NCI-H345 treated with DMSO at 0.1 percent for 48 hours (cell line): ENCODE measurements at regions not wholly inside any gene's neighbourhood (a gene's known extent, or its start where the extent isn't known, plus 50 kb on each side); places are given as distances from the start of the nearest gene placed in this dataset.
"Not testable (repeated sequence)": the region's sequence is repeated elsewhere in the genome, so short reads cannot be mapped to it uniquely, and the experiment has no call there.

Source experiments
- DNase-seq: peaks from one replicate; lab custom pipeline; 2025; ENCODE audit not compliant: unreplicated experiment; lab: John Stamatoyannopoulos, UW

DNA sequence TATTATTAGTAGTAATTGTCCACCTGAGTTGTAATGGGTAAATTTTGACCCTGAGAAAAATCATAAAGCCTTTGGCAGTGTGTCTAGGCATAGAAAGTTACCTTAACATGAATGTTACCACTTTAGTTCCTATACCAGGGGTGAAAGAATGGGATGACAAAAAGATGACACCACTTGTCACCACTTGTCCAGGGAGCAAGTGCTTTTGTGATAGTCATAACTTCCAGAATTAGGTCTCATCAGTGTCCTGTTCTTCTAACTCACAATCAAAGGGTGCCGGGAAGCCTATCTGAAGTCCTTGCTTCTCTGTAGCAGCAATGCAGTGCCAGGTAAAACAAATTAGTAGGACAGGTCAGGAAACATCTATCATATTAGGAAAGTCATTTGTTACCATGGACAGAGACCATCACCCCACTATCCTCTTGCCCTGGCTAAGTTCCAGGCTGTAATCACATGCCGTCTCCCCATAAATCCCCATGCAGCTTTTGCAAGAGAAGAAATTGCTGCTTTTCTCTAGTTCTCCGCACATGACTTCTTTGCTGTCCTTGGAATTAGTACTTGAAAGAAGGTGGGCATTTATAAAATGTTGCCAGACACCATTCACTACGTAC lies 156.5 kb upstream of the SGCD start:
- no peak for DNase-seq

DNA sequence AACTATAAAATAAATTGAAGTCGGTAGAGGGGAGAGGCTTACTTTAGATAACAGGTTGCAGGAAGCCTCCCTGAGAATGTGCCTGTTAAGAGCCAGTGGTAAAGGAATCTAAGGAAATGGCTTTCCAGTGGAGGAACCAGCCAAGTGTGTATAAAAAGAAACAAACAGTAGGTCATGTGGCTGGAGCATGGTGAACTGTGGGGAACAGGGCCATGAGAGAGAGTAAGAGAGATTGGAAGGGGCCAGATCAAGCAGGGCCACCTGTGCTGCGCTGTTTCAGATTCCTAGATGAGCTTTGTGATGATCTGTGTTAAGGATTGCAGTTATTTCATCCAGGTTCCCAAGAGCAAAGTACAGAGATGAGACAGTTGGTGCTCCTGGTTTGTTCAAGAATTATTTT lies 152.7 kb upstream of the SGCD start:
- DNase-seq = no peak

DNA sequence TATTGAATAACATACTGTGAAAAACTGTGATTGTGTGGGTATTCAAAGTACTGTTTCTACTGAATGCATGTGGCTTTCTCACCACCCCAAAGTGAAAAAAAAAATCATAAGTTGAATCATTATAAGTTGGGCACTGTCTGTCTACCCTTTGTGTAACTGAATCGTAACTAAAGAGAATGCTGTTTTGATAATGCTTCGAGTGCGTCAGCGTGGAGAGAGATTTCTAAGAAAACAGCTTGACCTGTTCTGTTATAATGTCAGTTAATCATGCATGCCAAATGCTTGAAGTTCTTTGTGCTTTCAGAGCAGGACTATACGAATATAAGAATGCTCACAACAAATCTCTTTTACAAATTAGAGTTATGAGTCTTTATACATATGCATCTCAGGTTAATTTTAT lies 148.8 kb upstream of the SGCD start:
- no peak for DNase-seq

DNA sequence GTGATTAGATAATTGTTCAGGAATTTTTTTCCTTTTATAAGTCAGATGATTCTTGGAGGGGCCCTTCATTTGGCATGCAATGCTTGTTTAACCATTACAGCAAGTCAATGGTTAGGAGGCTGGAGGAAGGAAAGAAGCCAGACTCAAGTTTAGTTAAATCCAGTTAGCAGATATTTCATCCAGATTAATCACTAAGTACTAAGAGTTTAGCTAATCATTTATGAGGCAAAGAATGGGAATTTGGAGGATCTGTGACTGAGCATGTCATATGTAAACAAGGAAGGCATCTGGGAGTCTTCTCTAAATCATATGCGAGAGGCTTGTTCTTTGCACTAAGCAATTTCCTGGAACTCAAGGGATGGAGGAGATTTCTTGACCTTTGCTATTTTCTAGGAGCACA lies 145.3 kb upstream of the SGCD start:
- DNase-seq = no peak

DNA sequence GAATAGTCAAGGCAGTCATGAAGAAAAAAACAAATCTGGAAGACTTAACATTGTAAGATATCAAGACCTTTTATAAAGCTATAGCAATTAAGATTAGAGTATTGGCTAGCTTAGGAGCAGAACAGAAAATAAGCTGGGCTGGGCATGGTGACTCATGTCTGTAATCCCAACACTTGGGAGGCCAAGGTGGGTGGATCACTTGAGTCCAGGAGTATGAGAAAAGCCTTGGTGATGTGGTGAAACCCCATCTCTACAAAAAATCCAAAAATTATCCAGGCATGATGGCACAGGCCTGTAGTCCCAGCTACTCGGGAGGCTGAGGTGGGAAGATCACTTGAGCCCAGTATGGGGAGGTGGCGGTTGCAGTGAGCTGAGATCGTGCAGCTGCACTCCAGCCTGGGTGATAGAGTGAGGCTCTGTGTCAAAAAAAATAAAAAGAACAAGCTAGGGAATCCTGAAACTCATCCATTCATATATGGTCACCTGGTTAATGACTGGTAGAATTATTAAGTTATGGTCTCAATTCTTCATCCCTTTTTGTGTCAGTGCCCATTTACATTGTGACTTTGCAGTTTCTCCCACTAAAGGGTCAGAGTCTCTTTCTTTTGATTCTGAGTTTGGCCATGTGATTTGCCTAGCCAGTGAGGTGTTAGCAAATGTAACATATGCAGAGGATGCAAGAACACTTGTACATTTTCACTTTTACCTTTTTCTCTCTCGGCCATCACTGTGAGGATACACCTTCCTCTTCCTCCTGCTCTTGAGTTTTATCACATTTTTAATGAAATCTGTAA lies 144.6 kb upstream of the SGCD start:
- no peak for DNase-seq

DNA sequence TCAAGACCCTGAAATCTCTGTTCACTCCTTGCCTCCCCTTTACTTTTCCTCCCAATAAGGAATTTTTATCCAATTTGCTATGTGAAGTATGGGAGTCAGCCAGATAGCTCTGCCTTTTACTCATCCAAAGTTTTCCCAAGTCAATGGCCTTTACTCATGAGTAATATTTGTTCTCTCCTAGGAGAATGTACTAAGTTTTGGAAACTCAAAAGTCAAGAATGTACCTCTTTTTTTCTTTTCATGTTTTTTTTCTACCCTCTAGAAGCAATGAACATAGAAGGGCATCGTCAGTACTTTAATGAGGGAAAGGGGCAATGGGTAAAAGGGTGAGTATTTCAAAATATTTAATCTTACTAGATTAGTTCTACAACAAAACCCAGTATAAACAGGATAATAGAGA lies 140.2 kb upstream of the SGCD start:
- DNase-seq = no peak

DNA sequence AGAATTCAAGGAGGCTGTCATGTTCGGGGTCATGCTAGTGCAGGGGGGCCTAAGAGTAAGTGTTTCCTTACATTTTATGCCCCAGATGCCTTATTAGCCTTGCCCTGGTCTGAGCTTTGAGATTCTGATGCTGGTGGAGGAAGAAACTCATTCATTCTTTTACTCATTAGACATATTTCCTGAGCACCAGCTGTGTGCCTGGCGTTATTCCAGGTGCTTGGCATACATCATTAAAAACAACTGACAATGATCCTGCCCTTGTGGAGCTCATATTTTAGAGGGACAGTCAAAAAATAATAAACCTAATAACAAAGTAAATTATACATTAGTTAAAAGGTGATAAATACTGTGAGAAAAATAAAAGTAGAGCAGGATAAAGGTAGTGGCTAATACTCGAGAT lies 138.9 kb upstream of the SGCD start:
- DNase-seq = no peak

DNA sequence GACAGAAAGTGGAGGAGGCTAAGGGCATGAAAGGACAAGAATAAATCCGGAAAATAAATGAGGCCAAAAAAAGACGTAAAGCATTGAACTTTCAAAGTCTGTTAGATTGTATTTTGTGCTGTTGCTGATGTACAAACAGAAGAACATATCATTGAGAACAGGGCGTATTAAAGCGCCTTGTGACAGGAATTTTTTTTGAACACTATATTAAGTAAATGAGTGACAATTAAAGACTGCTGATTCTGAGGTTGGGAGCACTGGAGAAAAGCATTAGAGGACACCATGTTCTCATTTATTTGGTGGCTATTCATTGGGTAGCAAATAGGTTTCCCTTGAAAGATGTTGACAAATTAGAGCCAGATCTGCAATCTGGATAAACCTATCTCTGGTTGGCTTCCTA lies 137.3 kb upstream of the SGCD start:
- no peak for DNase-seq

DNA sequence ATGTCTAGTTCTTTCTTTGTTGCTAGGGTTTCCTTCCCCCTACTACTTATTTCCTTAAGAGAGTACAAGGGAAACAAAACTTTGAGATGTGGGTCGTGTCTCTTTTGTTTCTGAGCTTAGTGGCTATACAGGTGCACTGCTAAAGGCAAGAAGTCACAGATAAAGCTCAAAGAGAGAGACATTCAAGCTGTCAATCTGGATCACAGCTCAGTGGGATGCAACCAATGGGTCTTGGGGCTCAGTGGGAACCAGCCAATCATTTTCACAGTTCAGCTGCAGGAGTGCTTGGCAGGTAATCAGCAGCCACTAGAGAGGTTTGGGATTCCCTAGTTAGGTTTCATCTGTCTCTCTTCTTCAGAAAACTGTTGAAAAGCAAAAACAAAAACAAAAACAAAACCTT lies 135.4 kb upstream of the SGCD start:
- no peak for DNase-seq

DNA sequence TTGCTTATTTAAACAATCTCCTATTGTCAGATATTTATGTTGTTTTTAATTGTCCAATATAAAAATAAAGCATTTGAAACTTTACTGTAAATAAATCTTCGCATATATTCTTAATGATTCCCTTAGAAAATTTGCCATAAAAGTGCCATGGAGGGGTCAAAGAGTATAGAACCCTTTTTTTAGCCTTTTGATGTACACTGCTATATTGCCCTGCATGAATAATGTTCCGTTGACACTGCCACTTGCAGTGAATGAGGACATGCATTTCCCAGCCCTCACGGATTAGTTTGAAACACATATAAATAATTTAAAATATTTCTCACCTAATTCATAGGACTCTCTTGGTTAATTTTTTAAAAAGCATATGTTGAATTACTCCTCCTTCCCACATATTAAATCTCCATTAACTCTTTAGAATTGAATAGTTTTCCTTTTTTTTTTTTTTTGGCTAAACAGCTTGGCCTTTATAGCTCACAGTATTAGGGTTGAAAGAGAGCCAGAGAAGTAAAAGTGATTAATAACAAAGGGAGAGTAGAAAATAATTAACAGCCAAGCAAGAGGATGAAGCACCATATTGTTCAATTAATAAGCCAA lies 129.8 kb upstream of the SGCD start:
- DNase-seq = no peak

DNA sequence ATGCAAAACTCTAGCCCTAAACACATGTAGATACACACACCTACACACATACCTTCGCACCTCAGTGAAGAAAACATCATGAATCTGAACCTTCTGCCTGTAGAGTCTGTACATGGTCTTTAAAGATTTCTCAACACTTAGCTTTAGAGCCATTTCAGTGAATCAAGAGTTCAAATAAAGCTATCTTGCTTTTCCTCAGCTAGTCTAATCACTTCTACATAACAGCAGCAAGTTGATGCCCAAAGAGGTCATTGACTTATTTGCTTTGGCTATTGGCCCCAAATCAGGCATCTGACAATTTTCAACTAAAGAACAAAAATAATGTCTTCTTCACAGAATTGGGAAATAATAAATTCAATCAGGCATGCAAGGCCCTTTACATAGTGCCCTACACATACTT lies 127.9 kb upstream of the SGCD start:
- DNase-seq = no peak

DNA sequence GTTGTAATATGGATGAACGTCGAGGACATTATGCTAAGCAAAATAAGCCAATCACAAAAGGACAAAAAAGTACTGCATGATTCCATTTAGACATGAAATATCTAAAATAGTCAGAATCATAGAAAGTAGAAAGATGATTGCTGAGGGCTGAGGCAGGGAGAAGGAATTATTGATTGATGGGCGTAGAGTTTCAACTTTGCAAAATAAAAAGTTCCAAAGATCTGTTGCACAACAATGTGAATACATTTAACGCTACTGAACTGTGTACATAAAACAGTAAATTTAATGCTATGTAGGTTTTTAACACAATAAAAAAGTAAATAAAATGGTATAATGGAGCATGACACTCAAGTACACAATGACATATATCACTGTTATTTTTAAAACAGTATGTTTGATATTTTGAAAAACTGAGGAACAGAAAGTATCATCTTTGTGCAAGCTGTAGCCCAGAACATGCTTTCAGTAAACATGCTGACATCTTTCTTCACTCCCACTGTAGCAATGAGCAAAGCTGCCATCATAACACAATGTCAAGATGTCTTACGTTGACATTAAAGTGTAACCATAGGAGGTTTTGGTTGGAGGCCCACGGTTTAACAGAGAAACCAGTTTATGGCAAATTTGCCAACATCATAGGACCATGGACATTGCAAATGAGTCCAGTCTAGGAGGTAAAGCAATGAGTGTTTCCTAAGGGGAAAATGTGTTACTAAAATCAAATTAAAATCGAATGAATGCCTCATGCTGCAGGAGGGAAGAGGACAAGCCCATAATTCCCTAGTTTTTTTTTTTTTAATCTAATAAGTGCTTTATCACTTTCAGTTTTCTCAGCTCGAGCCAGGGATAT lies 125.8 kb upstream of the SGCD start:
- no peak for DNase-seq

DNA sequence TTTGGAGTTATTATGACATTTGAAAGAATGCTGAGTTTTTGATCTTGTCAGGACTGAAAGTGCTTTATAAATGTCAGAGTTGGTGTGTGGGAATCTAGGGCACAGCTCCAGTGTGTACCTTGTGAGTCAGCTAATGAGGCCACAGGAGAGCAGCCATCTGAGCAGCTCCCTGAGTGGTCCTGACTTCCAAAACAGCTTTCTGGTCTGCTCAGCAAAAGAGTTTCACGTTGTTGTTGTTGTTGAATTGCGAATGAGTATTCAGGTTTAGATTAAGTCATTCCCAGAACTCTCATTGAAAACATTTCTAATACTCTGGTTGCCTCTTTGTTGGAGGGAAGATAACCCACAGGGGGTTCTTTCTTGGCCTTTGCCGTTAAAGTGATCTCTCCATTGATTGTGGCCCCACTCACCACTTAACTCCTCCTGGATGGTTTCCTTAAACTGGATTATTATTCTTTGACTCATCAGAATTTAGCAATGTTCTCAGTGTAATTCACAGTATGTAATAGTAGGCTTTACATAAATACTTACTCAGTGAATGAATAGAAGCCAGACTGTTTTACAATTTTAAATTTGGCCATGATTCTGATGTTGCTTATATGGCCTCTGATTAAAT lies 125.1 kb upstream of the SGCD start:
- DNase-seq = no peak

DNA sequence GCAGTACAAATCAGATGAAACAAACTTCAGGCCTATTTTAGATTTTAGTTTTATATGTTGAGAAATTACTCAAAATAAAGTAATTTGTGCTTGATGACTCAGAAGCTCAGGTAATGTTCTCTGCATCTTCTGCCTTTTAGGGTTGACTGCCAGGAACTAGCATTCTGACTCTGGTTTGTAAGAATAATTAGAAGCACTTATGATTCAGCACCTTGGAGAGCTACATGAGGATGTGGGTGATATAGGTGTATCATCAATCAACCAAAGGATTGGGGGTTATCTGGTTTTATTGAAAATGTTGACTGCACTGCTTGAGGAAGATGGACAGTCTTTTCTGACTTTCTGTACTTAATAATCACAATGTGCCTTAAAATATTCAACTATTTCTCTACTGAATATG lies 118.7 kb upstream of the SGCD start:
- no peak for DNase-seq

DNA sequence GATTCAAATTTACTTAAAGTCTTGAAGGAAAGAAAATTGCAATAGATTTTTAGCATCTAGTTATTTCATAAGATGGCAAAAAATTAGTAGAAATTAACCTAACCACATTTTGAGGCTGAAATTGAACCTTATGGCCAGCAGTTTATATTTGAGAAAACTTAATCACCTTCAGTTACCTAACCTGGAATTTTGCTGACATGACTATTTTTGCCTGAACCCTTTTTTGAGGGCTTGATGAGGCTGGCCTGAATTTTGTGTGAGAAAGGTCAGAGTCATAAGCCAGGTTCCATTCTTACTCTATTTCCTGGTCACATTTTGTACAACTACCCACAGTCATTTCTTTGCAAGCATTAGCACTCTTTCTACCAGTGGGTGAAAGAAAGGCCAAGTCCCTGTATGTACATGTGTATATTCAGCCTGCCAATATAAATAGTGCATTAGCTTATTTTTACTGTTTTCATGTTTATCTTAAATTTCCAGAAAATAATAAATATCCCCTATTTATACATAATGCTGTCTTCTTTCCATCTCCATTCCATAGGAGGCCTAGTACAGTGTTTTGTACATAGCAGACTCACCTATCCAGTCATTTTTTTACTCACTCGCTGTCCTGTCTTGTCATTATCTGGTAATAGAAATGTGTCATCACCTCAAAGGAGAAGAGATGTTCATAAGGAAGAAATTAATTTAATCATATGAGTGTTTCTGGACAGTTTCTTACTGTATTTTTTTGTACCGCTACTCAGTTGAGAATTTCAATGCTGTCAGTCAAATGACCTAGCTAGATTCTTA lies 108.4 kb upstream of the SGCD start:
- no peak for DNase-seq

DNA sequence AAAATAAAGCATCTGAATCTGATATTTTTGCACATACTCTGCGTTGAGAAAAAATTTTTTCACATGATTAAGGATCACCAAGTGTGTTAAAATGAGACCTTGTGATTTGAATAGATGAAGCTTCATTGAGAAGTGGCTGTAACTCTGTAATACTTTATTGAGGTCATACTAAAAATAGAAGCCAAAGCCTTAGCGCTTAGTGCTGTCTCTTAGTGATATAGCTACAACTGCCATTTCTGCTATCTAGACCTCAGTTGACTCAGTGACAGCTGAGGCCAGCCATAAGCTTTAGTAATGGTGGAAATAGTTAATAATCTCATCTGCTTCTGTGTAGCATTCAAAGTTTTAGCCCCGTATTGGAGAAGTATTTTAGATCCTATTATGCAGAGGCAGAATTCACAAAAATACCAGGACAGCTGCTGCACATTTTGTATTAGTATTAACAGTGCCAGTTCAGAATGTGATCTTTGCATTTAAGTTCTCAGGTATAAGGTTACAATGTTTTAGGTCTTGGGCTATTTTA lies 107.4 kb upstream of the SGCD start:
- DNase-seq = no peak

DNA sequence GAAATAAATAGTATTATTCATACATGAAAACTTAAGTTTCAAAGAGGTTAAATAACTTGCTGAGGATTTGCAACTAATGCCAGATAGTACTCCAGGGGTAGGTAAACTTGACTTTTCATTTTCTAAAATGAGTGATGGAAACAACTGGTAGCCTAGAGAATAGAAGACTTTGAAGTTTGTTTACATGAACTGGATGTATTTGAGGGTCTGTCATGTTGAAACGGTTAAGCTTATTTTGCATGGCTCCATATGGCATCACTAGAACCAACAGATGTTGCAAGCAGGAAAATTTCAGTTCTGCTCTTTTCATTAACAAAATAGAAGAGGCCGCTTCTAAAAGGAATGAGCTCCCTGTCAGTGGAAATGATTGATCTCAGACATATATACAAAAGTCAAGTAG lies 105.1 kb upstream of the SGCD start:
- no peak for DNase-seq

DNA sequence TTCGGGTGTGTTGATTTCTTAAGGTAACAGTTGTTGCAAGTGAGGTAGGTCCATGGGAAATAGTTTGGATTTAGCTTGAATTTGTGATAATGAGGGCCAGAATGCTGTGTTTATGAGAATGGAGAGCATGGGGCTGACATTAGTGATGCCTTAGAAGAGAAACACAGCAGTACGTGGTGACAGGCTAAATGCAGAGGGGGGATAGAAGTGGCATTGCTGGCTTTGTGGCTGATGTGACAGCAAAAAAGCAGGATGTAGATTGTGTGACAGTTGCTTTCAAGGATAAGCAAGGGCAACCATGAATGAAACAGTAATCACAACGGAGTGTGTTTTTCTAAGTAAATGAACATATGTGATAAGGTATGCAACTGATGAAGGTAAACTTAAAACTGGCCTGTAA lies 103.4 kb upstream of the SGCD start:
- DNase-seq = no peak

DNA sequence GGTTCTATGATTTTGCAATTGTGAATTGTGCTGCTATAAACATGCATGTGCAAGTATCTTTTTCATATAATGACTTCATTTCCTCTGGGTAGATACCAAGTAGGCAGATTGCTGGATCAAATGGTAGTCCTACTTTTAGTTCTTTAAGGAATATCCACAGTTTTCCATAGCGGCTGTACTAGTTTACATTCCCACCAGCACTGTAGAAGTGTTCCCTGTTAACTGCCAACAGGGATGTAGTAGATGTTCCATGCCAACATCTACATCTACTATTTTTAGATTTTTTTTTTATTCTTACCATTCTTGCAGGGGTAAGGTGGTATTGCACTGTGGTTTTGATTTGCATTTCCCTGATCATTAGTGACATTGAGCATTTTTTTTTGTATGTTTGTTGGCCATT lies 100.5 kb upstream of the SGCD start:
- DNase-seq = not testable (repeated sequence)

DNA sequence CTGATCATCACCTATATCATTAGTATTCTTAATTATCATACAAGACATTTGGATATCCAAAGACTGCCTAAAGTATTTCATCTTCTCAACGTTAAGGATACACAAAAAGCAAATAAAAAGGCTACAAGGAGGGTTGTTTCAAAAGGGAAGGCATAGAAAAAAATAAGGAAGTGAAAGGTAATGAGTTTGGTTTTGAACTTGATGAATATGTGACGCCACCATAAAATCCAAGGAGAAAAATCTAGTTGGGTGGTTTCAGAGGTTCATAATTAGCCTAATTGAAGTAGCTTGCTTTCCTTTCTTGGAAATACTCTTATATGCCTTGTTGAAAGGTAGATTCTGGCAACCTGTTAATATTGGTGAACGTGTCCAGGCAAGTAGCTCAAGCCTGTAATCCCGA lies 96.1 kb upstream of the SGCD start:
- no peak for DNase-seq
